Astrocyte (in vitro differentiated cells and primary cell): ENCODE measurements at regions not wholly inside any gene's neighbourhood (a gene's known extent, or its start where the extent isn't known, plus 50 kb on each side); places are given as distances from the start of the nearest gene placed in this dataset.

ENCODE experiments used
- EZH2 ChIP-seq: IDR thresholded peaks from 2 replicates; pipeline ENCODE4 v1.6.1; 2012; ENCODE audit warnings: mild to moderate bottlenecking, low read length, inconsistent platforms; ENCODE audit not compliant: insufficient read depth
- TF ChIP-seq, protein P1 (sequence below): IDR thresholded peaks from 2 replicates; pipeline ENCODE4 v1.5.1; 2011; ENCODE audit warnings: low read depth, mild to moderate bottlenecking, inconsistent platforms, low read length, moderate library complexity; ENCODE audit not compliant: insufficient read depth

DNA sequence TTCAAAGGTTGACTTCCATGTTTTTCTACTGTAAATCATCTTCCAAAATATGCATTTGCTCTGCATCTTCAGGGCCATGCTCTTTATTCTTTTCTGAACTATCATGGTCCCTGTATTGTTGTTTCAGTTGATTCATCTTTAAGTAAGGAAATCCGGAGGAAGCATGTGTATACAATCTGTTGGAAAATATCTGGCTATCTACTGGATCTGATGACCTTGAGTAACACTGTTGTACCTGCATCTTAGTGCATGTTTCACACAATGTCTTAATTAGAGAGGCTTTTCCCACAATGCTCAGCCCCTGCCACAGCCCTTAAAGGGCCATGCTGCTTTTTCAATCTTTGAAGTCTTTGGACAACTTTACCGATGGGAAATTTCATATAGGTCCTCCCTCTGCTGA is 61.8 kb upstream of the SH3RF1 start:
- TF ChIP-seq, protein P1, sequence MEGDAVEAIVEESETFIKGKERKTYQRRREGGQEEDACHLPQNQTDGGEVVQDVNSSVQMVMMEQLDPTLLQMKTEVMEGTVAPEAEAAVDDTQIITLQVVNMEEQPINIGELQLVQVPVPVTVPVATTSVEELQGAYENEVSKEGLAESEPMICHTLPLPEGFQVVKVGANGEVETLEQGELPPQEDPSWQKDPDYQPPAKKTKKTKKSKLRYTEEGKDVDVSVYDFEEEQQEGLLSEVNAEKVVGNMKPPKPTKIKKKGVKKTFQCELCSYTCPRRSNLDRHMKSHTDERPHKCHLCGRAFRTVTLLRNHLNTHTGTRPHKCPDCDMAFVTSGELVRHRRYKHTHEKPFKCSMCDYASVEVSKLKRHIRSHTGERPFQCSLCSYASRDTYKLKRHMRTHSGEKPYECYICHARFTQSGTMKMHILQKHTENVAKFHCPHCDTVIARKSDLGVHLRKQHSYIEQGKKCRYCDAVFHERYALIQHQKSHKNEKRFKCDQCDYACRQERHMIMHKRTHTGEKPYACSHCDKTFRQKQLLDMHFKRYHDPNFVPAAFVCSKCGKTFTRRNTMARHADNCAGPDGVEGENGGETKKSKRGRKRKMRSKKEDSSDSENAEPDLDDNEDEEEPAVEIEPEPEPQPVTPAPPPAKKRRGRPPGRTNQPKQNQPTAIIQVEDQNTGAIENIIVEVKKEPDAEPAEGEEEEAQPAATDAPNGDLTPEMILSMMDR: no peak
- no peak for TF ChIP-seq EZH2
